ENCODE measurements at regions not wholly inside any gene's neighbourhood (a gene's known extent, or its start where the extent isn't known, plus 50 kb on each side); places are given as distances from the start of the nearest gene placed in this dataset.

DNA sequence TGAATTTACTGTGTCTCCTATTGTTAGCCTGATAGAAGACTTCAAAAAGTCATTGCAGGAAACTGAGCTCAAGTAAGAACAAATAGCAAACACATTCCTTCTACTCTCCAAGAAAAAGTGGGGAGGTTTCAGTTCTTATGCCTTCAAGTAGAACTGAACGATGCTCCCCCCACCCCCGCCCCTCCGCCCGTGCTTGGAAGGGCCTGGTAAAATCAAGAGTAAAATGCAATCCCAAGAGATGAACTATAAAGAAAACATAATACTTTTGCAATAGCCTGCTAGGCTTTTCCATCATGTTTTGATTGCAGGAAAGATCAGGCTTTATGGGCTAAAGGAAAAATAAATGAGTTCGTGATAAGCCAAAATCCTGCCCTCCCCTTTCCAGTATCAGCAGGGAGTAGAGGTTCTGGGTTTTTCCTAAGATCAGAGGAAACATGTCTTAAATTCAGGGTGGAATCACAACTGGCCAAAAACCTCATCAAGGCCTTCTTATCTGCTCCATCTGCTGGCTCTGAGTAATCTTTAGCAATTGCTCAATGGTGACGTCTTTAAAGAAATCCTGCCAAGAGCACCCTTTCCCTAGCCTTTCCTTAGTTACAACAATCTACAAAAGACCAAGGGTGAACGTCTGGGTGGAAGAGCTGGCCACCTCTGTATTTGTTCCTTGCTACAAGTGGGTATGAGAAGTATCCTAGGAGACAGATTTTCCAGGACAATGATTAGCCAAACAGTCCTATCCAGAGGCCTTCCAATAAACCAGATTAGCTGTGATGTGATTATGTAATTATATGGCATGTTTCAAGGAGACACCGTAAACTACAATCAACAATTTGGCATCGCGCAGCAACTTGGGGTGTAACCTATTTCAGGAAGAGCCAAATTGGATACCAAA, 66.3 kb upstream of the FAM9C start:
- no peak overlapping the region for H2AFZ ChIP-seq (ENCODE audit: low read length)
- H3F3A ChIP-seq (ENCODE audit: low read length, unreplicated experiment): peaks cover 3% of the 10 kb centered on the region
- H3K4me3 ChIP-seq (ENCODE audit: low read length): no peak overlapping the region
- ChIA-PET POLR2A (ENCODE audit: unreplicated experiment) (no interaction called here), CTCF (interaction anchor here (0.6 to 0.9 kb wide), 3 partner anchors 113 to 164 kb away, joined by 3 to 10 read pairs (median 6); no protein-coding TSS in a partner anchor)
- BruUV-seq (replicated peaks): TSS peak; percentile 76
- no peak for TF ChIP-seq EZH2phosphoT487 (IDR thresholded peaks at IDR 0.05; ENCODE audit: borderline replicate concordance, low read length)
- TF ChIP-seq, protein P1, sequence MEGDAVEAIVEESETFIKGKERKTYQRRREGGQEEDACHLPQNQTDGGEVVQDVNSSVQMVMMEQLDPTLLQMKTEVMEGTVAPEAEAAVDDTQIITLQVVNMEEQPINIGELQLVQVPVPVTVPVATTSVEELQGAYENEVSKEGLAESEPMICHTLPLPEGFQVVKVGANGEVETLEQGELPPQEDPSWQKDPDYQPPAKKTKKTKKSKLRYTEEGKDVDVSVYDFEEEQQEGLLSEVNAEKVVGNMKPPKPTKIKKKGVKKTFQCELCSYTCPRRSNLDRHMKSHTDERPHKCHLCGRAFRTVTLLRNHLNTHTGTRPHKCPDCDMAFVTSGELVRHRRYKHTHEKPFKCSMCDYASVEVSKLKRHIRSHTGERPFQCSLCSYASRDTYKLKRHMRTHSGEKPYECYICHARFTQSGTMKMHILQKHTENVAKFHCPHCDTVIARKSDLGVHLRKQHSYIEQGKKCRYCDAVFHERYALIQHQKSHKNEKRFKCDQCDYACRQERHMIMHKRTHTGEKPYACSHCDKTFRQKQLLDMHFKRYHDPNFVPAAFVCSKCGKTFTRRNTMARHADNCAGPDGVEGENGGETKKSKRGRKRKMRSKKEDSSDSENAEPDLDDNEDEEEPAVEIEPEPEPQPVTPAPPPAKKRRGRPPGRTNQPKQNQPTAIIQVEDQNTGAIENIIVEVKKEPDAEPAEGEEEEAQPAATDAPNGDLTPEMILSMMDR (conservative IDR thresholded peaks at IDR 0.05; ENCODE audit: low read depth, low read length): no peak
- TF ChIP-seq EZH2 (IDR thresholded peaks at IDR 0.05; ENCODE audit: low read length, unreplicated experiment): no peak
- peak overlapping the region; percentile 30; the same call in 1 of the 2 replicates for H3K4me2 ChIP-seq (ENCODE audit: low read length)
- no peaks in the 10 kb centered on the region for H3K79me2 ChIP-seq (ENCODE audit: low read length)
- H4K20me1 ChIP-seq (ENCODE audit: low read length): no peaks in the 10 kb centered on the region
- H3K4me1 ChIP-seq (ENCODE audit: insufficient read depth, low read length): peaks cover 35% of the 10 kb centered on the region
- H3K27ac ChIP-seq (ENCODE audit: low read length): peak overlapping the region; percentile 96
- H3K9me2 ChIP-seq (replicated peaks; ENCODE audit: low read length): no peaks in the 10 kb centered on the region
- H3K27me3 ChIP-seq (ENCODE audit: low read length): no peaks in the 10 kb centered on the region
- no peaks in the 10 kb centered on the region for H3K9me3 ChIP-seq (ENCODE audit: low read length)
- intact Hi-C loops (cut with micrococcal nuclease): loop anchor here (5.0 kb wide), 1 partner anchor 108 kb away; no protein-coding TSS in a partner anchor
- H3K36me3 ChIP-seq (ENCODE audit: low read depth, low read length): no peaks in the 10 kb centered on the region
- ATAC-seq (peak; percentile 84), DNase-seq (peak; percentile 91)
- peak overlapping the region; percentile 66 for H3K9ac ChIP-seq (ENCODE audit: low read length)

DNA sequence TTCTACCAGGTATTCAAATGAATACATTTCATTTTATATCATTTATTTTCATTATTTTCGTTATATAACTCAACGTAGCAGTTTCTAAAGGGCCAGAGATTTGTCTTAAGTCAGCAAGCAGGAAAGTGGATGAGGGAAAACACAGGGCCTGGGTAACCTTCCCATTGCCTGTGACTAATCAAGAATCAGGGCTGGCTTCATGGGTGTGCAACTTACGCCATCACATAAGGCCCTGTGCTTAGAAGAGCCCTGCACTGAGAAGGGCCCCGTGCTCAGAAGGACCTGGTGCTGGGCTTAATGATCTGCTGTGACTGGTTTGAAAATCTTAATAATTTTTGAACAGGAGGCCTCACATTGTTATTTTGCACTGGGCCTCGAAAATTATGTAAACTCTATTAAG, 65.4 kb upstream of the FAM9C start:
- H3K9me2 ChIP-seq (replicated peaks; ENCODE audit: low read length): no peaks in the 10 kb centered on the region
- intact Hi-C loops (cut with micrococcal nuclease): loop anchor here (5.0 kb wide), 1 partner anchor 108 kb away; no protein-coding TSS in a partner anchor
- no peaks in the 10 kb centered on the region for H4K20me1 ChIP-seq (ENCODE audit: low read length)
- H3K27me3 ChIP-seq (ENCODE audit: low read length): no peaks in the 10 kb centered on the region
- ATAC-seq: no peak
- H3K4me1 ChIP-seq (ENCODE audit: insufficient read depth, low read length): peaks cover 35% of the 10 kb centered on the region
- TF ChIP-seq EZH2phosphoT487 (IDR thresholded peaks at IDR 0.05; ENCODE audit: borderline replicate concordance, low read length): no peak
- TF ChIP-seq, protein P1 (conservative IDR thresholded peaks at IDR 0.05; ENCODE audit: low read depth, low read length): no peak
- no peak for TF ChIP-seq EZH2 (IDR thresholded peaks at IDR 0.05; ENCODE audit: low read length, unreplicated experiment)
- no peak for DNase-seq
- peaks cover 3% of the 10 kb centered on the region for H3F3A ChIP-seq (ENCODE audit: low read length, unreplicated experiment)
- H3K79me2 ChIP-seq (ENCODE audit: low read length): no peaks in the 10 kb centered on the region
- H3K4me2 ChIP-seq (ENCODE audit: low read length): no peak overlapping the region
- no peaks in the 10 kb centered on the region for H3K9me3 ChIP-seq (ENCODE audit: low read length)
- no peak overlapping the region for H3K4me3 ChIP-seq (ENCODE audit: low read length)
- CTCF ChIA-PET: no interaction called here
- H2AFZ ChIP-seq (ENCODE audit: low read length): no peak overlapping the region
- no peaks in the 10 kb centered on the region for H3K36me3 ChIP-seq (ENCODE audit: low read depth, low read length)
- H3K9ac ChIP-seq (ENCODE audit: low read length): peak overlapping the region; percentile 66
- H3K27ac ChIP-seq (ENCODE audit: low read length): peak overlapping the region; percentile 96
- POLR2A ChIA-PET (ENCODE audit: unreplicated experiment): no interaction called here
- BruUV-seq (replicated peaks): no TSS peak

GRCh38 chrX:13103914-13104274, 59.5 kb upstream of the FAM9C start:
- H3K27me3 ChIP-seq (ENCODE audit: low read length): no peaks in the 10 kb centered on the region
- ATAC-seq (no peak), DNase-seq (no peak)
- peak overlapping the region; percentile 94 for H3K27ac ChIP-seq (ENCODE audit: low read length)
- peak overlapping the region; percentile 72; the same call in 1 of the 2 replicates for H3K9ac ChIP-seq (ENCODE audit: low read length)
- H3K9me2 ChIP-seq (replicated peaks; ENCODE audit: low read length): no peaks in the 10 kb centered on the region
- no peaks in the 10 kb centered on the region for H4K20me1 ChIP-seq (ENCODE audit: low read length)
- H3F3A ChIP-seq (ENCODE audit: low read length, unreplicated experiment): no peaks in the 10 kb centered on the region
- BruUV-seq (replicated peaks): no TSS peak
- intact Hi-C loops (cut with micrococcal nuclease): loop anchor here (5.0 kb wide), 4 partner anchors 118 to 383 kb away; partner anchors contain the start of gene TMSB4X
- H3K4me1 ChIP-seq (ENCODE audit: insufficient read depth, low read length): peaks cover 44% of the 10 kb centered on the region
- ChIA-PET CTCF (no interaction called here), POLR2A (ENCODE audit: unreplicated experiment) (no interaction called here)
- H2AFZ ChIP-seq (ENCODE audit: low read length): no peak overlapping the region
- H3K4me3 ChIP-seq (ENCODE audit: low read length): no peak overlapping the region
- H3K4me2 ChIP-seq (ENCODE audit: low read length): no peak overlapping the region
- no peaks in the 10 kb centered on the region for H3K36me3 ChIP-seq (ENCODE audit: low read depth, low read length)
- TF ChIP-seq EZH2 (IDR thresholded peaks at IDR 0.05; ENCODE audit: low read length, unreplicated experiment) (no peak), EZH2phosphoT487 (IDR thresholded peaks at IDR 0.05; ENCODE audit: borderline replicate concordance, low read length) (no peak)
- TF ChIP-seq, protein P1 (conservative IDR thresholded peaks at IDR 0.05; ENCODE audit: low read depth, low read length): no peak
- H3K79me2 ChIP-seq (ENCODE audit: low read length): no peaks in the 10 kb centered on the region
- no peaks in the 10 kb centered on the region for H3K9me3 ChIP-seq (ENCODE audit: low read length)

All from PC-3 (cell line).